Bone marrow (tissue), 2 donors: ENCODE measurements at regions not wholly inside any gene's neighbourhood (a gene's known extent, or its start where the extent isn't known, plus 50 kb on each side); places are given as distances from the start of the nearest gene placed in this dataset.

Experiments used
- DNase-seq, 2 donors: peaks; one replicate each; lab custom pipeline; 2025; lab: John Stamatoyannopoulos, UW

DNA sequence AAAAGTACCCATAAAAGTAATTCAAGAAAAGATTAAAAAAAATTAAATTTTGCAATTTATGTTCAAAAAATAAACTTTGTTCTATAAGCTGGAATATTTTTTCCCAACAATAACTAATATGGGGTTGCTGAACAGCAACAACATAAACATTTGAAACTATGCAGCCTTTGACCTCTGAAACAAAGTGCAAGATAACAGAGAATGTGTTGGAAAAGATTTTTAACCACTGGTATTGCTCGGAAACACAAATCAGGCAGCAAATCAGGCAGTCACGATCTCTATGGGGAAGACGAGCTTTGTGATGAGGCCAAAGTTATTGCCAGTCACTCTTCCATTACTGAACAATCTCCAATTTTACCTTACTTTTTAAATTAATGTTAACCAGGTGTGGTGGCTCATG lies 332.1 kb downstream of the PABPC4L start:
- no peak for DNase-seq

DNA sequence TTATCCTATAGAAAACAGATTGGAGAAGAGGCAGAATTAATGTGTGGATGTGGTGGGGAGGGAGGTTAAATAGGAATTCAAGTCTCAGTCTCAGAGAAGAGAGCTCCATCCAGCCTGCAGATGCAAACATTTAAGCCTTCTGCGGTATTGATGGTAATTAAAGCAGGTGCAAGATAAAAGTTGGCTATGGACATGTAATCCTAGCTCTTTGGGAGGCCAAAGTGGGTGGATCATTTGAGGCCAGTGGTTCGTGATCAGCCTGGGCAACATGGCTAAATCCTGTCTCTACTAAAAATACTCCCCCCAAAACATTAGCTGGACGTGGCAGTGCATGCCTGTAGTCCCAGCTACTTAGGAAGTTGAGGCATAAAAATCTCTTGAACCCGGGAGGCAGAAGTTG lies 332.7 kb downstream of the PABPC4L start:
- DNase-seq, result no peak

DNA sequence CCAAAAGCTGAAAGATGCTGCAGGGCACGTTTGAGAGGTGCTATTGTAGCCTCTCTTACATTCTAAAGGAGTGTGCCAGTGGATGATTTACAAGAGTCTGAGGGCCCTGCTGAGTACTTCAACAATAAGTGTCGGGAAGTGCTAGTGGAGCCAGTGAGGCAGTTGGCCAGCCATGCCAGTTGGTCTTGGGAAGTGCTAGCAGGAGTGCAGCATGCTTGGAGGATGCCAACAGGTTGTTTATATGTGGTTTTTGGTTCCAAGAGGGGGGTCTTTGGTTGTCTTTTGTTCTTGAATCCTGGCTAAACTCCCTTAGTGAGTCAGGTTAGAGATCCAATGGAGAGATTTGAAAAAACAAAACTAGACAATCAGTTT lies 335.3 kb downstream of the PABPC4L start:
- no peak for DNase-seq

DNA sequence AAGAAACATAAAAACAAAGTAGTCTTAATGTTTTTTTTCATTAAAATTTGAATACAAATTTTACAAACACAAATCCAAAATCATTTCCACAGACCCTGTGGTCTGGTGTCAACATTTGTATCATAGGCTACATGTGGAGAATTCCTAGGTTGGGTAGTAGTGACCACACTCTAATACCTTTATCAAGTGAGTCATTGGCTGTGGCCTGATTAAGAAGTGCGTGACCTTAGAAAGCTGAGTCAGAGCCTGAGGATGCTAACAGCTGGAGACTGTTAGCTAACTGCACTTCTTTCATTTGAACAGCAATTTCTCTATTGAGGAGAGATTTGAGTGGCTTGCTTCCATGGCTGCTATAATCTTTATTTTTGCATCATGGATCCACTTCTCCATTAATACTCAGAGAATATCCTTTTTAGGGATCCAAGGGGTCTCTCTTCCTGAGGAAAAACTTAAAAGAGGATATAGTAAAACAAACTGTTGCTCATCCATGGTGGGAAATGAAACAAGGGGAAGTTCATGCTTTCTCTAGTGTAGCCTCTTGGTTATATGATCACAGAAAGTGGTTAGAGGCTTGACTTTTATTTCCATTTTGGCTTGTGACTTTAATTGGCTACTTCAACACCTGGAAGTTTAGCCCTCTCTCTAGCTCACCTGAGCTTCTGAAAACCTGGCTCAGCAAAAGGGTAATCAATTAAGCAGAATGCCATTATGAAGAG lies 335.8 kb downstream of the PABPC4L start:
- no peak for DNase-seq

DNA sequence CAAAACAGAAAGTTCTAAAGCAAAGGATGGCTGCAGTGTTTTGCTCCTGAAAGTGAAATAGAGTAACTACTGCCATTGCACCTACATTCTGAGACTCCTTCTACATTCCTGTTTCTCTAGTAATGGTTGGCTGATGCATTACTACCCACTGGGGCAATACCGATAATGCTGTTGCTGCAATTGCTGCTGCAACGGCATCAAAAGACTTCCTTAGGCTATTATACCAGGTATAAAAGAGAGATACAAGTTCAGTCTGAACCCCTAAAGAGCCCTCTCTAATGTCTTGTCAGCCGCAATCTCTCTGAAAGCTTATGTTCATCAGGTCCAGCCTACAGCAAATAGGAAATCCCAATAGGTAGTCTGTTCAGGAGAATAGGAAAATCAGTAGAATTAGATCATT lies 338.4 kb downstream of the PABPC4L start:
- DNase-seq, result no peak

DNA sequence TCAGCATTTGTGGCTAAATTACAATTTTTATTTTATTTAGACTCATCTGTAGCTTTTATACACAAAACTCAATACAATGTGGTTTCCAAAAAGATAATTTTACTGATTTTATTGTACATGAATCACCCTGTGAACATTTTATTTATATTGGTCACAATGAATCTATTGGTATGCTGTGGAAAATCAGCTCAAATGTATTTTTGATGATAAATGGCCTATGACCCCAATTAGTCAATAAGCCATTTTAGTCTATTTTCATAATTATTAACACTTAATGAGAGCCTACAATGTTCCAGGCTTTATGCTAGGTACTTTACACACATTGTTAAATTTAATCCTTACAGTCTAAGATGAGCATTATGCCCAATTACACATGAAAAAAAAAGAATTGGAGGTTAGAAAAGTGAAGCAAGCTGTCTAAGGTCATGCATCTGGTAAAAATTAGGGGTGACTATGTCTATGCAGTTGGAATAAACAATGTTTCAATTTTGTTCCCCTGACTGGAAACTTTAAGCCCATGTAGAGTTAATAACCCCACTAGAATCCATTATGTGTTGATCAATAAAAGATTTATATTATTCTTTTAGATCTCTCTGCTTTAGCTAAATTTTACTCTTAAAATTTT lies 344.7 kb downstream of the PABPC4L start:
- DNase-seq, result no peak

DNA sequence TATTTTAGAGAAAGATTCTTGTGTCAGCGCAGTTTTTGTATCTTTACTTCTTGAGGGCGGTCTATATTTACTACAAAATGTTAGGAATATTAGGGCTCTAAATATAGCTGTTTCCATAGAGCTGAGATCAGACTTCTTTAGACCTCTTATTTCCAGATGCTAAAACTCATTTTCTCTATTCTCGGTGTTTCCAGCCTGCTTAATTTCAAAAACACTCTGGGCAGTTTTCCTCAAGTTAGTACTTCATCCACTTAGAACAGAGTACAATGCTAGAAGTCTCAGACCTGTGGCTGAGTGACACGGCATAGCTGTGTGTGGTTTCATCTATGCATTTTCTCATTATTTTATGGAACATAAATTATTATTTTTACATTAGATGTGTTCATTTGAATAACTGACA lies 346.6 kb downstream of the PABPC4L start:
- DNase-seq, result no peak

DNA sequence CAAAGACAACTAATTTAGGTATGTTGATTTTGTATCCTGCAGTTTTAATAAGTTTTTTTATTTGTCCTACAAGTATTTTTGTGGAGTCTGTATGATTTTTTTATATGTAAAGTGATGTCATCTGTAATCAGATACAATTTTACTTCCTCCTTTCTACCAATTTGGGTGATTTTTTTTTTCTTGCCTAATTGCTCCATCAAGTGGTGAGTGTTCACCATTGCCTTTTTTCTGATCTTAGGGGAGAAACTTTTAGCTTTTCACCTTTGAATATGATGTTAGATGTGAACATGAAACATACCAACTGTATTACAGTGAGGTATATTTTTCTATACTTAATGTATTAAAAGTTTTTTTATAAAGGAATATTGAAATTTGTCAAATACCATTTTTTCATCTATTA lies 362.3 kb downstream of the PABPC4L start:
- no peak for DNase-seq

DNA sequence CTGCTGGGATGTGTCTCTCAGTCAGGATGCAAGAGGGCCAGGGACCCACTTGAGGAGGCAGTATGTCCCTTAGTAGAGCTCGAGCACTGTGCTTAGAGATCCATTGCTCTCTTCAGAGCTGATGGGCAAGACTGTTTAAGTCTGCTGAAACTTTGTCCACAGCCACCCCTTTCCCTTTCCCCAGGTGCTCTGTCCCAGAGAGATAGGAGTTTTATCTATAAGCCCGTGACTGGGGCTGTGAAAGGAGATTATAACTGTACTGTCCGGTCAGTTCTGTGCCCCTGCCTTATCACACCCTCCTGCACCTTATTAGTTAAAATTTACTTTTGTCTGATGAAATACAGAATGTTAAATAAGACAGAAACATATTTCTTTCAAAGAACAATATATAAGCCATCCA lies 378.4 kb downstream of the PABPC4L start:
- DNase-seq, result no peak

DNA sequence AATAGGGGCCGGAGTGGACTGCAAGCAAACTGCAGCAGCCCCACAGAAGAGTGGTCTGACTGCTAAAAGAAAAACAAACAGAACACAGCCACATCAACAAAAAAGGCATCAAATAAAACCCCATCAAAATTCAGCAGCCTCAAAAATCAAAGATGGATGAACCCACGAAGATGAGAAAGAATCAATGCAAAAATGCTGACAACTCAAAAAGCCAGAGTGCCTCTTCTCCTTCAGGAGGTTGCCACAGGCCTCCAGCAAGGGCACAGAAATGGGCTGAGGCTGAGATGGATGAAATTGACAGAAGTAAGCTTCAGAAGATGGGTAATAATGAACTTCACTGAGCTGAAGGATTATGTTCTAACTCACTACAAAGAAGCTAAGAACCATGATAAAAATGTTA lies 388.6 kb downstream of the PABPC4L start:
- no peak for DNase-seq

DNA sequence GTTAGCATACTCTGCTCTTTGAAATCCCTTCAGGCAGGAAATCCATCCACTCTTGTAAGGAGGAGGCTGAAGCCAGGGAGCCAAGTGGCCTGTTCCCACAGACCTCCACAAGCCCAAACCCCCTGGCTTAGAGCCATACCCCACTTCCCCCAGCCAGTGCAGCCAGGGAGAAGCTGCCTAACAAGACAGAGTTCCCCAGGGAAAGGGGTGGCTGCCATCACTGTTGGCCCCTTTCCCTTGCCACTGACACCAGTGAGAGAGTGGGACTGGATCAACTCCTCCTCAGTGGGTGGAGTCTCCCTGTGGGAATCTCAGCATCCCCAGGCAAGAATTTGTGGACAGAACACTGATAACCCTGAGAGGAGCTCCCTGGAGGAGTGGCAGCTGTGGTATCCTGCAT lies 389.4 kb downstream of the PABPC4L start:
- DNase-seq, result no peak

DNA sequence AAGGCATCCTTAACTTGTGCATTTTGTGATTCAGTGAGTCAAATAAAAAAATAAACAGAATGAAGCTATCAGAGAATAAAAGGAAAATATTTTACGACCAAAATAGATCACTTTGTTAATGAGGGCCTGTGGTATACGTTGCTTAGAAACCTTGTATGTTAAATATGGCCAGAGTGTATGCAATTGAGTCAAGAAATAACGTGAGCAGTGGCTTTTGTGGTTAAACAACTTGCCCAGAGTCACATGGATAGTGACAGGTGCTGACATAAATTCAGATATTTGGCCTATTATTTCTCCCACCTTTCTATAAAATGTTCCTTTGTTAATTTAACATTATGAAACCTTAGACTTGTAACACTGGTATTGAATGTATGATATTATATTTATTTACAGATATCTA lies 393.4 kb downstream of the PABPC4L start:
- no peak for DNase-seq

DNA sequence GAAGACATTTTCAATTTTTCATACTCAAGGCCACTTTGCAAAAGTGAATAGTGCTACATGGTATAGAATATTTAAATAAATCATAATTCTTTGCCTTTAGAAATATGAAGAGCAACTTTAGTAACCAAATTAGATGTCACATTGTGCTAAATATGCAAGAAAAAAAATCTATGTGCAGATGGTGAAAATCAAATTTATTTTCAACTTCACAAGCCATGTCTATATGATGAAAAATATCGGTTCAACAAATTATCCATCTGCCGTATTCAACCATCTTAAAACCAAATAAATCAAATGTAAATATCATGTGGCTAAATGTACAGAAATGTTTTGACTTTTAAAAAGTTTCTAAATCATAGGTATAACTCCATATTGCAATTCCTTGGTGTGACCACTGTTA lies 398.2 kb downstream of the PABPC4L start:
- no peak for DNase-seq

DNA sequence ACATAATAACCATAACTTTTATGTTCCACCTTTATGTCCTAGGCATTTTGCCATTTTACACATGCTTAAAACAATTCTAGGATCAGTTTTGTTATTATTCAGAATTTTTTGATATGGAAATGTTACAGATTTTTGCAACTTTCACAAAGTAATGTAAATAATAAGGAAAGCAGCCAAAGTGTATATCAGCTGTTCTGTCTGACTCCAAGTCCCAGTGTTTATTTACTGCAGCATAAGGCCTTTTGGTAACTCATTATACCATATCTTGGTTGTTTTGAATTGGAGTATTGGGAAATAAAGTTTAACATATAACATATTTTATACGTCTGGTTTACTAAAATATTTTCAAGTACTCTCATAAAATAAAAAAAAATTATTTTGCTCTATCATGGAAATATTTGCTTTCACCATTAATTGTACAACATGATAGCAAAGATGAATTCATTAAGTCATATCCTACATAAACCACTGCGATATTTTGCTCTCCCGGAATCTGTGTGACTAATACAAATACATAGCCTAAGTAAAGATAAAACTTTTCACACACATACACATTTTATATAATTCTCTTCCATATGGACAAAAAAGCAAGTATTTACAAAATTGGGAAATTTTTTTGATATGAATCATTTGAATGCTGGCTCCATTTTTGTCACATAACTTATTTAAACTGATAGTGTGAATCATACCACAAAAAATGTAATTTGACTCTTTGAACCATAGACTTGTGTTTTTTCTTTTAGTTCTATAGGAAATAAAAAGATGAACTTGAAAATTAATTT lies 399.0 kb downstream of the PABPC4L start:
- DNase-seq, result no peak

DNA sequence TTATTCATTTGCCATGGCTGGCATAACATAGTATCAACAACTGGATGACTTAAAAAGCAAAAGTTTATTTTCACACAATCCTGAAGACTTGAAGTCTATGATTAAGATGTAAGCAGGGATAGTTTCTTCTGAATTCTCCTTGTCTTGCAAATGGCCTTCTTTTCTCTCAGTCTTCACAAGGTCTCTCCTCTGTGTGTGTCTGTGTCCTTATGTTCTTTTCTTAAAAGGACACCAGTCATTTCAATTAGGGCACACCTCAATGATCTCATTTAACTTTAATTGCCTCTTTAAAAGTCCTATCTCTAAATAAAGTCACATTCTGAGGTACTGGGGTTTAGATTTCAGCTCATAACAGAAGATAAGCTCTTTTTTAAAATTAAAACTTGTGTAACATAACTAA lies 399.7 kb downstream of the PABPC4L start:
- no peak for DNase-seq

DNA sequence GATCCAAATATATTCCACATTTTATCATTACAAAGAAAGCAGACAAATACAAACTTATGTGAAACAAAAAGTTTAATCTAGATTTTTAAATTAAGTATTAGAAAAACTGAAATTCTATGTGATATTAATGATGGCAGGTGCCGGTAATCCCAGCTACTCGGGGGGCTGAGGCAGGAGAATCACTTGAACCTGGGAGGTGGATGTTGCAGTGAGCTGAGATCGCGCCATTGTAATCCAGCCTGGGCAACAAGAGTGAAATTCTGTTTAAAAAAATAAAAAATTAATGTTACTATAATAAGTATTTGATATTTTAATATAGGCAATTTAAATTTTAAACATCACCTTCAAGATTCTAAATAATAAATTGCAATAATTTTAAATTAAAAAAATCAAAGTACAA lies 400.6 kb downstream of the PABPC4L start:
- DNase-seq, result no peak

DNA sequence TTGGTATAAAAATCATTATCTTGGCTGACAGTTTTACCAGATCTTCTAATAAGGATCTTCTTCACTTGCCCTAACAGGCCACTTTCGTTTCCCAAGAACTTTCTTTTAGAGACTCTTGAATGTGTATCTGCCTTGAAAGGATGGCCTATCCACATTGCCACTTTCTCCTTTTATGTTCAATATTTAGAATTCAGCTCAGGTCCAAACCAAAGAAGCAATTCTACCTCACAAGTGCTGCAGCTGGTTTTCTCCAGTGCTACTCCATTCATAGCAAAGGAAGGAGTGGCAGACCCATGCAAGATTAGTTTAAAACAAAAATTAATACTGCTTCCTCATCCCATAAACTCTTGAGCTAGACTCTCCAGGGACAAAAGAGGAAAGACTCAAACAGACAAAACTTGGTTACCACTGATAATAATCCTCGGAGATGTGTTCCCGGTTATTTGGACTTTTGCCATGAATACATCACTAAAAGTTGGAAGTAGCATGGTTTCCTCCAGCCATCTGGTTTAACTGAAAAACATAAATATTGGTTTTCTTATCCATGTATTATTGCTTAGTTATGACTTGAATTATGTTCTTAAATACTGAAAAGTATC lies 401.8 kb downstream of the PABPC4L start:
- no peak for DNase-seq

DNA sequence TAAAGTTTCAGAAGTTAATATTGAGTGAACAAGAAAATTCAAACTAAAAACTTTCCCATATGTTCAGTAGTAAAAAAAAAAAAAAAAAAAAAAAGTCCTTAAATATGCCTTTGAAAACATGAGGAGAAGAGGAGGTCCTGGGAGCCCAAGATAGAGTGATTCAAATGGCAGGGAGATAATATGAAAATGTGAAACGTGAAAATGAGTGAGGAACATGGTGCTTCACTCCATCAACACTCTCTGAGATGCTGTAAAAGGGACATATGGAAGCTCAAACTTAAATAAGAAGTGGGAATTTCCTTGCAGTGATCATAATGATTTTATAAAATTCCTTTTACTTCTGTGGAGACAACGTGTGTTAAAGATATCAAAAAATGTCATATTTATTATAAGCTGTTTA lies 423.9 kb downstream of the PABPC4L start:
- no peak for DNase-seq

DNA sequence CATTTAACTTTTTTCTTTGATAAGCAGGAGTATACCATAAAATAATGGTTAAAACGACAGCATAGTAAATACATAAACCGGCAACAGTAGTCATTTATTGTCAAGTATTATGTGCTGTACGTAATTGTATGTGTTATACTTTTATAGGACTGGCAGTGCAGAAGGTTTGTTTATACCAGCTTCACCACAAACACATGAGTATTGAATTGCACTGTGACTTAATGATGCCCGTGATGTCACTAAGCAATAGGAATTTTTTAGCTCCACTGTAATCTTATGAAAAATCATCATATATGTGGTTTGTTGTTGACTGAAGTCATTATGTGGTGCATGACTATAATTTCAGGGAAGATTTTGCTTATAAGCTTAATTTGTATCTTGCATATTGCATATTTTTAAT lies 424.6 kb downstream of the PABPC4L start:
- DNase-seq, result no peak

DNA sequence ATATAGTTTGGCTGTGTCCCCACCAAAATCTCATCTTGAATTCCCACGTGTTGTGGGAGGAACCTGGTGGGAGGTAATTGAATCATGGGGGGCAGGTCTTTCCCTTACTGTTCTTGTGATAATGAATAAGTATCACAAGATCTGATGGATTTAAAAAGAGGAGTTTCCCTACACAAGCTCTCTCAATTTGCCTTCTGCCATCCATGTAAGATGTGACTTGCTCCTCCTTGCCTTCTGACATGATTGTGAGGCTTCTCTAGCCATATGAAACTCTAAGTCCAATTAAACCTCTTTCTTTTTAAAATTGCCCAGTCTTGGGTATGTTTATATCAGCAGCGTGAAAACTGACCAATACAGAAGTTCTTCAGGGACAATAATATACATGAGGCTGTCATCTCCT lies 425.1 kb downstream of the PABPC4L start:
- no peak for DNase-seq

DNA sequence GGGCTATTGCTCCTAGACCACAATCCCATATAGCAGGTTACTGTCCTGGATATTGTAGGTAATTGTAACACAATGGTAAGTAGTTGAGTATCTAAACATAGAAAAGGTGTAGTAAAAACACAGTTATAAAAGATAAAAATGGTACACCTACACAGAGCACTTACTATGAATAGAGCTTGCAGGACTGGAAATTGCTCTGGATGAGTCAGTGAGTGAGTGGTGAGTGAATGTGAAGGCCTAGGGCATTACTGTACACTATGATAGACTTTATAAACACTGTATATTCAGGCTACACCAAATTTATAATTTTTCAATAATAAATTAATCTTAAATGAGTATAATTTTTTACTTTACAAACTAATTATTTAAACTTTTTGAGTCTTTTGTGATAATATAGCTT lies 425.7 kb downstream of the PABPC4L start:
- no peak for DNase-seq

DNA sequence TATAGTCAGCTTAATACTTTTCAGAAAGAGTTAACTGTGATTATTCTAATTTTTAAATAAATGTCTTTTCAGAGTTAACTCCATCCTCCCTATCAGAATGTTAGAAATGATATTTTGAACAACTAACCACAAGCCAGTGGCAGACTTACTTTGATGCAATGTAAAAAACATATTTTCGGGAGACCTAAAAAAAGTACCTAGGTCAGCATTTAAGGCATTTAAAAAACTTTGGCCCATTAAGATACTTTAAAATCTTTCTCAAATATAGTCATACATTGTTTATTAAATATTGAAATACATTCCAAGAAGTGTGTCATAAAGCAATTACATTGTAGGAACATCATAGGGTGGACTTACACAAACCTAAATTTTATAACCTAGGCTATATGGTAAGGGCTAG lies 426.1 kb downstream of the PABPC4L start:
- DNase-seq, result no peak

DNA sequence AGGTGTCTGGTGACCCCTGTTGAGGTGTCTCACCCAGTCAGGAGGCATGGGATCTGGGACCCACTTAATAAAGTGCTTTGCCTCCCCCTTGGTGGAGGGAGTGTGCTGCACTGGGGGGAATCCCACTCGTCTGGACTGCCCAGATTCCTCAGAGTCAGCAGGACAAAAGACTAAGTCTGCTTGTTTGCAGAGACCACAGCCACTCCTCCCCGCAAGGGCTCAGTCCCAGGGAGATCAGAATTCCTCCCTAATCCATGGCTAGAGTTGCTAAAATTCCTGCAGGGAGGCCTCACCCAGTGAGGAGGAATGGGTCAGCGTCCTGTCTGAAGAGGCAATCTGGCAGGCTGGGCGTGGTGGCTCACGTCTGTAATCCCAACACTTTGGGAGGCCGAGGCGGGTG lies 442.2 kb downstream of the PABPC4L start:
- no peak for DNase-seq
